Suppressor macrophage treated with lipopolysaccharide for 1 hour (primary cell): ENCODE measurements at regions not wholly inside any gene's neighbourhood (a gene's known extent, or its start where the extent isn't known, plus 50 kb on each side); places are given as distances from the start of the nearest gene placed in this dataset.

Source experiments
- DNase-seq, 3 donors: peaks; one replicate each; pipeline ENCODE4 v3.0.0-alpha.2; 2020 to 2022

DNA sequence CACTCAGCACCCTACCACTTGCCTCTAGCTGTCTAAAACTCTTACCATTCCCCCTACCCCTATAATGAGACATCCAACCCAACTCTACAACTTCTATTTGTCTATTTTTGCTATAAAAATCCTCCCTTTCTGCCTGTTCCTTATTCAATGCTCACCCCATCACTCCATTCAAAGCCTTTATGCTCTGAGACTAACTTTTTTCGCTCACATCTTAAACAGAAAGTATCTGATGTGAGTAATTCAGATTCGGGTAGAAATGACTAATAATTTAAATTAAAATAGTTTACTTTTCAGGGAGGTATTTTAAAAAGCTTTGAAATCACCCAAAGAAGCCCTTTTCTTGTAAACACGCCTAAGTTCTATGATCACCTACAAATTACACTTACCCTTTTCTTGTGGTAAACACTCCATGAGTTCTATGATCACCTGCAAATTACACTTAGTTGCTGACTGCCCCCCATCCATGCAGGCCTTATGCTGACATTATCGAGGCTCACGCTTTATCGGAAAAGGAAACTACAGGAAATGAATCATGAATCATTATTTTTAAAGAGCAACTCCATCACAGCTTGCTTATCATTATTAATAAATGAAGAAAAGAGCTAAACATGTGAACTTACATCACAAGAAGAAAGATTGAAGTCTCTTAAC, 168.7 kb upstream of the PPP1R2C start:
- no peak for DNase-seq

DNA sequence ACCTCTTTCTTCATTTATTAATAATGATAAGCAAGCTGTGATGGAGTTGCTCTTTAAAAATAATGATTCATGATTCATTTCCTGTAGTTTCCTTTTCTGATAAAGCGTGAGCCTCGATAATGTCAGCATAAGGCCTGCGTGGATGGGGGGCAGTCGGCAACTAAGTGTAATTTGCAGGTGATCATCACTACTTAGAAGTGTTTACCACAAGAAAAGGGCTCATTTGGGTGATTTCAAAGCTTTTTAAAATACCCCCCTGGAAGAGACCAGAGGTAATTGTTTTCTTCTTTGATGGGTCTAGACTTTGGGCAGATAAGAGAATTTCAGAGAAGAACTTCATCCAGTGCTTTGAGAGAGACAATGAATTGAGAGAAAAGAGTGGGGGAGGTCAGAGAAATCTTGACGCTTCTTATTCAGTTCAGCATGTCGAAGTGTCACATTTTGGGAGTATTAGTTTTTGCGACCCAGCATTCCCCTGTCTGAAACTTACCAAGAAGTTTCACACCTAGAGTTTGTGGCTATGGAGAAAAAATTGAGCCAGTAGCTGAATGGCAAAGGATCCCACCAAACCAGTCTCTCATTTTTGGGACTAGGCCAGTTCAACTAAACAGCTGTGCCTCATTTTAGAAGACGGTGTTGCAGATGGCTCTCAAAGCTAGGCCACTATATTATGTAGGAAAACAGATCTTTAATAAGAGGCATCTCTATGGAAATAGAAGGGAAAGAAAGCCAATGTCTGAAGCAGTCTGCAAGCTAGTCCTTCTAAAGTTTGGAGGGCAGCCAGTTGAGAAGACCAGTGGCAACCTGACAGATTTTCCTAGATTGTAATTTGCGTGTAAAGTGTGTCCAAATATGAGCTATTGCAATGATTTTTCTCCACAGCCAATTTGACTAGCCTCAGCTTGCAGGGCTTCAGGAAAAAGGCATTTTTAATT, 171.0 kb upstream of the PPP1R2C start:
- no peak for DNase-seq

DNA sequence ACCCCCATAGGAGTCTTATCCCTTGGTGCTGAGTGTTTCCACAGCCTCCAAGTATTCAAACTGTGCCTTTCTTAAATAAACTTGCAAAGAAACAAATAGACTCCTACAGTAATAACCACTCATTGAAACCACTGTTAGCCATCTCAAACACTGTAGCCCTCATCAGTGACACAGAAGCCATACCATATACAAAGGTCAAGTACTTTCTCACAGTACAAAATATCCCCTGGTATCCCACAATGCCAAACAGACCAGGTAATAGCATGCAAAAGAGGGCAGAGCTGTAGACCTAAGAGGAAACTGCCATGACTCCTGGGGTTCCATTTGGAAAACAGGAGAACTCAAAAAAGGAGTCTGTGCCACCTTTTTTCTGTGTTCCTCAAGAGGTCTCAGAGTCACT, 173.8 kb upstream of the PPP1R2C start:
- DNase-seq: no peak

DNA sequence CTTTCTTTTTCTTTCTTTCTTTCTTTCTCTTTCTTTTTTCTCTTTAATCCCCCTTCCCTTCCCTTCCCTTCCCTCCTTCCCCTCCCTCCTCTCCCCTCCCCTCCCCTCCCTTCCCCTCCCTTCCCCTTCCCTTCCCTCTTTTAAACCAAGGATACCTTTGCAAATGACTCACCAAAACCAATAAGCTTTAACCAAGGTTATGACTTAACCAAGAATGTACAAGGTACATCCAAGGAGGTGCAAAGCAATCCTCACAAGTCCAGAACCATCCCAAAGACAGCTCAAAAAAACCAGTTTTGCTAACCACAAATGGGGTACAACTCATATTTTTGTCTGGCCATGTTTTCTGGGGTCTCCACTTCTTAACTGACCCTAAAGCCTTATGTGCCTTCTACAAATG, 174.7 kb upstream of the PPP1R2C start:
- no peak for DNase-seq

DNA sequence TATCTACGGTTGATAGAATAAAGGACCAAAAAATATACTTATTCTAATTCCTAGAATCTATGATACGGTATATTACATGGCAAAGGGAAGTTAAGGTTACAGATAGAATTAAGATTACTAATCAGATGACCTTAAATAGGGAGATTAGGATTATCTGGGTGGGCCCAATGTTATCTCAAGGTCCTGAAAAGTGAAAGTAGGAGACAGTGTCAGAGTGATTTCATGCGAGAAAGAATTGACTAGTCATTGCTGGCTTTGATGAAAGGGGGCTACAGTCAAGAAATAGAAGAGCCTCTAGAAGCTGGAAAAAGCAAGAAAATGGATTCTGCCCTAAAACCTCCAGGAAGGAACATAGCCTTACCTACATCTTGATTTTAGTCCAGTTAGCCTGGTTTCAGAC, 176.9 kb upstream of the PPP1R2C start:
- no peak for DNase-seq

DNA sequence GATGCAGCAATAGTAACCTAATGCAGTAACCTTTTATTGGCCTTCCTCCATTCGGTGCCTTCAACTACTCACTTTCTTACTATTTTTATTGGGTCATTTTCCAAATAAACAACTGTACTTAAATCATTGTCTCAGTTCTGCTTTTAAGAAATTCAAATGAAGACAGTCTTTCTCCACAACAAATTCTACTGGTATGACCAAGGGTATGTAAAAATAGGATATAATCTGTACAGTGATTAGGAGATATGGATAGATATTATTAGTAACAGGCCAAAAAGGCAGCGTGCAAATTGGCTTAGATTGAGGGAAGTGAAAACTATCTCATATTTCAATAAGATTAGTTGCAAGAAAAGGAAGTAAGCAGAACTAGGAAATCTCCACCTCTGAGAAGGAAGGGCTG, 177.4 kb upstream of the PPP1R2C start:
- peak in 1 of 3 donors; percentile 18 for DNase-seq

DNA sequence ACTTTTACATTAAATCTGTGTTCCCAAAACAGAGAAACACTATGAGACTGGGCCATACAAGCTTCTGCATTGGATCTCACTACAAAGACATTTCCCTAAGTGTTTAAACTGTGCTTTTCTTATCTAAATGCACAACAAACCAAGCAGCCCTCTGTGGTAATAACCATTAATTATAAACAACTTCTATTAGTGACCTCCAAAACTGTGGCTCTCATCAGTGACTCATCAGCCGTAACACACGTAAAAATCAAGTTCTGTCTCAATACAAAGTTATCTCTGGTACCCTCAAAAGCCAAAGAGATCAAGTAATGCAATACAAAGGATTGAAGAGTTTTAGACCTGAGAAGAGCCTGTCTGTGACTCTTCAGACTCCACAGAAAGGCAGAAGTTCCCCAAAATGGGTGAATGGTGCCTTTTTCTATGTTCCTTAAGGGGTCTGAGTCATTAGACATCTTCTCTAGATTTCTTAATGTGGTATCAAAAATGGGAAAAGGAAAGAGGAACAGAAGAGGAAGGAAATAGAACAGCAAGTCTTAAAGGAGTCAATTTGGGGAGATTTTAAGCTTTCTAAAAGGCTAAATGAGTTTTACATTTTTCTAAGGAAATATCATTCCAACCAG, 189.8 kb upstream of the PPP1R2C start:
- DNase-seq: peak; percentile 54 to 79 (median 77)

DNA sequence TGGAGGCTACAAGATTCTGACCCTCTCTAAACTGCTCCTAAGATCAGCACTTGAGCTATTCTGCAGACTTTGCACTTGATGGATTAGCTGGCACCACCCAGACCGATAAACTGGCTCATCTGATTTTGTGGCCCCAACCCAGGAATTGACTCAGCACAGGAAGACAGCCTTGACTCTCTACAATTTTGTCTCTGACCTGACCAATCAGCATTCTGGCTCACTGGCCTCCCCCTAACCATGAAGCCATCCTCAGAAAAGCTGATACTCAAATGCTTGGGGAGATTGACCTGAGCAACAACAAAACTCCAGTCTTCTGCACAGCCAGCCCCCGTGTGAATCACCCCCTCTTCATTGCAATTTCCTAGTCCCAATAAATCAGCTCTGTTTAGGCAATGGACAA, 195.4 kb upstream of the PPP1R2C start:
- no peak for DNase-seq

DNA sequence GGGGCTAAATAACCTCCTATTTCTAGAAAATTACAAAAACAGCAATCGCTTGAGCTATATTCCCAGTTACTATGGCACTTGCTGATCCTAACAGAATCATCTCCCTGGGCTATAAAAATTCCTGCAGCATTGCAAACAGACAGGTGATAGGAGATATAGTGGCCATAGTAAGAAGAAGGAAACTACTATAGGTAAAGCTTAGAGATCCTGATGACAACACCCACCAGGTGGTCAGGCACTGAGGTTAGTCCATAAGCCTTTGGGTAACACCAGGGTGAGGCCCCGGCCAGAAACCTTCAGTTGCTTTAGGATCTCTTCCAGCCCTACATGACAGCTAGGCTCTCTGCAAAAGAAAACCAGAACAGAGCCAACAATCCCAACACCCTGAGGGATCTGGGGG, 197.9 kb upstream of the PPP1R2C start:
- DNase-seq: no peak

DNA sequence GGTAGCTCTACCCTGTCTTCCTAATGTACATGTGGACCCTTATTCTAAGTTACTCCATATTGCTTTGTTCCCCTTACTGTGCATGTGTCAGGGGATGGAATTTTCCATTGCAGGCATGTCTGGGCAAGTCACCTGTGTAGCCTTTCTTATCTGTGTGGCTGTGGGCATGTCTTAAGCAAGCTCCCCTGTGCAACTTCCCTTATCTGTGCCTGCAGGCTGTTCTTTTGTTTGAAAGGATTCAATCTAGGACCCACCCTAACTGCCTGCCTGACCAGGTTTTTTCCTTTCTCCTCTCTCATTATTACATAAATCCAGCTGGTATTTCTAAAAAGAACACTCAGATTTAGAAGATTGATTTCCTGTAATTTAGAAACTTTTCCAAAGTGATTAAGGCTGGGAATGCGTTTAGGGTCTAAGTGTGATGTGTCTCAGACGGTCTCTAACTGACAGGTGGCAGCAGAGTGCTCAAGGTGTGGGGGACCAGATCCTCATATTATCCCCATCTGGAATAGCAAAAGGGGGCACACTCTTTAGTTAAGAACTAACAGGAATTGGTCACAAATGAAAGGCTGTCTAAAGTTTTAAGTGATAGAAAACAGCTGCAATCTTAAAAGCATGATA, 198.9 kb upstream of the PPP1R2C start:
- no peak for DNase-seq

DNA sequence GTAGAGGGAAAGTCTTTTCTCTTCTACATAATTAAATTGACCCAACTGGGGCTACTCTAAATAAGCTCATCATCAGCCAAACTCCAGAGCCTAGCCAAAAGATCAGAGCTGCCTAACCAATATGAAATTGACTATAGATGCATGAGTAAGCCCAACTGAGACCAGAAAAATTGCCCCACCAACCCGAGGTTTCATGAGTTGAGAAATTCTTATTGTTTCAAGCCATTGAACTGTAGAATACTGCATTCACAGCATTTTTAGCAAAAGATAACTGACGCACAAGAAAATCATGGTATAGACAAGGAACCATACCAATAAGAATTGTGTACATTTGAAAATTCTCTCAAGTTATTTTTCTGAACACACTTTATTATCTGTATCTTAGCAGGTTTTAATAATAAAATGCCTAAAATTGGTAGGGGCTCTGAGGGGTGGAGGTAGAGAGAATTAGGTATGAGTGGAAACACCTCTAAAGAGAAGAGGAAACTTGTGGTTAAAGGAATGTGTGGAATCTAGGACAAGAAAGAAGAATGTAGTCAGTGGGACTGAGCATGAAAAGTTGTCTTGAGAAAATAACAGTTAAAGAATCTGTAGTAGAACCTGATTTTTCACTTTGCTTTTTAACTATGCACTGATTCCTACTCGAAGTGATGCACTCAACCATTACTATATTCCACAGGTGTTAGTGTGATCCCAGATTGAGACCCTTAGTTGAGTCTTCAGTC, 200.9 kb upstream of the PPP1R2C start:
- DNase-seq: no peak

DNA sequence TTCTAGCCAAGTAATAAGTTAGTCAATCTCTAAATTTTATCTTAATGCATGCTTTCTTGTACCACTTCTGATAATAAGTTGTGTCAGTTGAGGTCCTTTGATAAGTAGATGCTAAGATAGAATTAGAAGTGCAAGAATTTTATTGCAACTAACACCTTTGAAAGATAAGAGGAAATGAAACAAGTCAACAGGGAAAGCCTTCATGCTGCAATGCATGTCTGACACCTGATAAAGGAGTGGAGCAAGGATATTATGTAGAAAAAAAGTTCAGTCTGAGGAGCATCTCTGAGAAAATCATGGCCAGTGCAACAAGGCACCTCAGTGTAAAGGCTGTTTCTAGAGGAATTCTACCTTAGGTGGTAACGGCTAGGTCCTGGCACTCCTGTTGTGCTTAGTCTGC, 210.7 kb upstream of the PPP1R2C start:
- DNase-seq: no peak

DNA sequence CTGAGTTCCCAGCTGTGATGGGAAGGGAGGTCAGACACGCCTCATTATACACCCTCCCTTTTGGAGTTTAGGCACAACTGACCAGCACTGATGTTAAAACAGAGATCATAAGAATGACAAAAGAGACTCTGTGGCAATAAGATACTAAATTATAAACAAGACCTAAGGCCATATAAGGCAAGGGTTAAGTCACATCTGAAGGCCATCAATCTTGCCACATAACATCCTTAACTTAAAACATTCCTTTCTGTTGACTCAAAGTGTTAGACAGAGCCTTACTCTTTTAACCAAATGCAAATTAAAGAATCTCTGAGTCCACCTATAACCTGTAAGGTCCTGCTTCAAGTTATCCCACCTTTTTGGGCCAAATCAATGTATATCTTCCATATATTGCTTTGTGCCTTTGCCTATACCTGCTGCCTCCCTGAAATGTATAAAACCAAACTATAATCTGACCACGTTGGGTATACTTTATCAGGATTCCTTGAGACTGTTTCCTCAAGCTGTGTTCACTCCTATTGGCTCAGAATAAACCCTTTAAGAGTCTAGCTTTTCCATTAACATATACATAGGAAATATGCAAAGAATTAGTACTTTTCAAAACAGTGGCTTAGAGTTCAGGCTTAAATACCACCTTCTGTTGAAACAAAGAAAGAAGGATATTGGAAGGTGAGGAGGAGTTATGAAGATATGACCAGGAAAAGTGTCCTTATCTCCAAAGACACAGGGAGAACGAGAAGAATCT, 214.4 kb upstream of the PPP1R2C start:
- DNase-seq: no peak

DNA sequence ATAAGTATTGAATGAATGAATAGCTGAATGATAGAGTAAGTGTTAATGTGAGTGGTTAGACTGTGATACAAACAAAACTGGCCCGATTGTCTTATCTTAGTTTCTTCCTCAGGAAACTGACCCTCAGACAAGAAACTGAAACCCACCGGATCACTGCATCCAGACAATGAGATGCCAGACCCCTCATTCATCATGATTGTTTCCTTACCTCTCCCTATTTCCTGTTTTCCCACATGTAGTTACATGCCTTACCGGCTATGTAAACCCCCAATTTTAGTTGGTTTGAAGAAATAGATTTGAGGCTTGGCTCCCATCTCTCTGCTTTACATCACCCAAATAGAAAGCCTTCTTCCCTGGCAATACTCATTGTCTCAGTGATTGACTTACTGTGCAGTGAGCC, 218.9 kb upstream of the PPP1R2C start:
- DNase-seq: no peak

DNA sequence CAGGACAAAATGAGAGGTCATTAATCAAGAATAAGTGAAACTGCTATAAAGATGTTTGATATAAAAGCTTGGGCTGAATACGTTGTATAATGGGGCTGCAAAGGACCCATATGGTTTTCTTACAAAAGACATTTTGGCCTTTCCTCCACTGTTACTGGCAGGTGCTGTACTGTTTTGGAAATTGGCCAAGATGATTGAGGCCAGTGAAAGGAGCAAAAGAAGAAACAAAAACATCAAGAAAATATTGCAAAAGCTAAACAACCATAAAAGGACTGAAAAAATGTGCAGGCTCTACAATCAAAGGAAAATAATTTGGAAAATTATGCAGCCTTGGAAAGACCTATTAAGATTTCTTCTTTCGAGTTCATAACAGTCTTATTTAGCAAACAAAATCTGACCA, 222.2 kb upstream of the PPP1R2C start:
- no peak for DNase-seq

DNA sequence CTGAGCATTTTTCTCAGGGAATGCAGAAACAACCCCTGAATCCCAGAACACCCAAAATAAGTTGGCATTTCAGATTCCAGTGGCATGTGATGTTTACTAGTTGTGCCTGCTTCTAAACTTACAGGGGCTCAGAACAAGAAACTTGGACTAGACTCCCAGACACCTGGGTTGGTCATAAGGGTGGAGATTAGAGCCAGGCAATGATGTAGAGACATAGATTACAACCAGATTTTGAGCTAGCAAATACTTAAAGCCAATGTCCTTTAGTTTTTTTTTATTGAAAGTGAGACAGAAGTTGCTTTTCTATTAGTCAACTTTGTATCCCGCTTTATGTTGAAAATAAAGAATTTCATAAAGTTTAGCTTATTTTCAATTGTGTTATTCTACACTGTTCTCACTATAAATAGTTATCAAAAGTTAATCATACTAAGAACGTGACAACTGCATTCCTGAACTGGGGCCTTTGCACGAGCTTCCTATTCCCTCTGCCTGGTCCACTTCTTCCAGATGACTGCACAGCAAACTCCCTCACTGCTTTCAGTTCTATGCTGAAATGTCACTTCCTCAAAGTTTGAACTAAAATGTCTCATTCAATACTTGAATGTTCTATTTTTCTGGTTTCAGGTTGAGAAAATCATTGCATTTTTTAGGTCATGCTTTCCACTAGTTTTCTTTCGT, 224.7 kb upstream of the PPP1R2C start:
- DNase-seq: peak; percentile 2 to 18 (median 16)

DNA sequence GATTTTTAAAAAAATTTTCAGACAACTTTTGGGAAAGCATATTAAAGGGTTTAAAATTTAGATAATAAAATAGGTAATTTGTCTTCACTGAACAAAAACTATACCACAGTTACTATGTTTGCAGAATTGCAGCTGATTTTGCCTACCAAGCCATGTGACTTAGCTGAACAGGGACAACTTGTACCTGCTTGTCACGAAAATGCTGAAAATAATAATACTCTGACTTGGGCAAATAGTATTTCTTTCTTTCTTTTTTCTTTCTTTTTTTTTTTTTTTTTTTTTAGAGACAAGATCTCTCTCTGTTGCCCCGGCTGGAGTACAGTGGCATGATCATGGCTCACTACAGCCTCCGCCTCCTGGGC, 225.2 kb upstream of the PPP1R2C start:
- no peak for DNase-seq

DNA sequence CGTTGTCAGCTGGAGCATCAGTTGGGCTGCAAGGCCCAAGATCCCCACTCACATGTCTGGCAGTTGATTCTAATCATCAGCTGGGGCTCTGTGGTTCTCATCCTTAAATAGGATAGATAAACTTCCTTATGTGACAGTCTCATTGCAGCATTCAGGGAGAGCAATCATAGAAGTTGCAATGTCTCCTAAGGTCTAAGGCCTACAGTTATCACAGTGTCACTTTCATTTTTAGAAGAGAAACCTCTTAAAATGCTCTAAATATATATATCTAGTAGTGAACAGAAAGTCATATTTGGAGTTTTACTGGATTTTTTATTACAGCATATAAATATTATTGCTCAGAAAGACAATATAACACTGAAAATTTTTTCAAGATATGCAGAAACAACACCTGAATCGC, 226.0 kb upstream of the PPP1R2C start:
- no peak for DNase-seq

DNA sequence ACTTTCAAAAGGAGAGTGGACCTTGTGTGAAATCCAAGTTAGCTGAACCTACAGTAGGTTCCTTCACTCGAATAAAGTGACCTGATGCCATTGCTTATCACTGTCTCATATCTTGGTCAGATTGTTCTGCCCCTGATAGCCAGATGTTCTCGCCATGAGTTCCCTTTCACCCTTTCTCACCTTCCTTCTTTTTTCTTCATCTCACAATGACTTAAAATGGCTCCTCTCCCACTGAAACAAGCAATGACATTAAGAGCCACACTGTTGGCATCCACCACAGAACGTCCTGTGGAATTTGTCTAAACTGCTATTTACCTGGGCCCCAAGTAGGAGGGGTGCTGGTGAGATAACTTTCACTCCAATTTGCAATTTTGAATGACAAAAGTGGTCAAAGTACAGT, 227.6 kb upstream of the PPP1R2C start:
- no peak for DNase-seq

DNA sequence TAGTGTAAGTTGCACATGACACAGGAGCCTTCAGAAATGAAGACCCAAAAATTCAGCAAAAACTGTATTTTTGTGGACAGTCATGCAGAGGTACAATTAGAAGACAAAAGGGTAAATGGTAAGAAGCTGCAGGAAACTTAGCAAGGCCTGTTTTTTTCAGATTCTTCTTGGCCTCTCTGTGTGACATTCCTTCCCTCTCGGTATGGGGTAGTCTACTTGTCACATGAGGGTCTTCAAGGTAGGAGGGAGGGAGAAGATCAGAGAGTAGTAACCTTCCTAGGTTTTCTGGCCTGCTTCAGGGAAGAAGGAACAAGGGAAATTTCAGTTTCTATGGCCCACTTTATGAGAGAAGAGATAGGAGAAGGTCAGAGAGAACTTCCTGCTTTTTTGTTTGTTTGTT, 230.4 kb upstream of the PPP1R2C start:
- no peak for DNase-seq

DNA sequence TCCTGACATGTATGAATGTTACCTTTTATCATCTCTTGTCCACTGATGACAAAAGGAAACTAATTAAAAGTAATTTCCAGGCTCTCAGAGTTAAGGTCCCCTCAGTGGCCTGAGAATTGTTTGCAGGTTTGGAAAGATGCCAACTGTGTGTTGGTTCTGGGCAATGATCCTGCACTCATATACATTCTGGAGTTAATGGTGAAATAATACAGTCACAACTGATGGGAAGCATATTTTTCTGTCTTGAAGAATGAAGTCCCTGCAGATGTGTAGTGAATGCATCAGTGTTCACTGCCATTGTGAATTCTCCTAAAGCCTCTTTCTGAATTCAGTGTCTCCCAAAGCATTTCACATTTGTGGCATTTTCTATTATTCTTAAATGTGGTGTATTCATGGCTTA, 238.1 kb upstream of the PPP1R2C start:
- DNase-seq: no peak

DNA sequence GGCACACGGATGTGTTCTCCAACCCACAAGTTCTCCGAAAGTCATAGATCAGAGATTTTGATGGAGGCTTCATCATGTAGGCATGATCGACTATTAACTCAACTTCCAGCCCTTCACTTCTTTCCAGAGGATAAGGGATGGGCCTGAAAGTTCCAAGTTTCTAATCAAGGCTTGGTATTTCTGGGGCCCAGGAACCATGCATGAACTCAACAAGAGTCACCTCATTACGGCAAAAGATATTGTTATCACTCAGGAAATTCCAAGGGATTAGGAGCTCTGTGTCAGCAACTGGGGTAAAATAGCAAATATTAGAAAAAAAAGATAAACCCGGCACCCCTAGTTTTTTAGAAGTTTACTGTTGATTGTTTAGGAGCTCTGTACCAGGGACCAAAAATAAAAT, 240.1 kb upstream of the PPP1R2C start:
- no peak for DNase-seq
